Ecto neural progenitor cell (in vitro differentiated cells): ENCODE measurements at regions not wholly inside any gene's neighbourhood (a gene's known extent, or its start where the extent isn't known, plus 50 kb on each side); places are given as distances from the start of the nearest gene placed in this dataset.

Experiments
- DNase-seq: peaks from one replicate; pipeline ENCODE4 v3.0.0-alpha.2; 2018; ENCODE audit warnings: low spot score

- DNase-seq: no peak
These were observed 337.4 kb downstream of the LPIN1 start for GRCh38 chr2:12083713-12084419.

GRCh38 chr2:12087175-12087574 lies 340.7 kb downstream of the LPIN1 start:
- no peak for DNase-seq

GRCh38 chr2:12087671-12088380 lies 341.4 kb downstream of the LPIN1 start:
- DNase-seq: no peak

GRCh38 chr2:12089001-12089400 lies 342.6 kb downstream of the LPIN1 start:
- DNase-seq: no peak

- no peak for DNase-seq
These were observed 343.1 kb downstream of the LPIN1 start for GRCh38 chr2:12089496-12089895.

GRCh38 chr2:12090072-12090471 lies 343.6 kb downstream of the LPIN1 start:
- DNase-seq: no peak

GRCh38 chr2:12090590-12090989 lies 344.2 kb downstream of the LPIN1 start:
- DNase-seq: no peak

GRCh38 chr2:12091201-12091806 lies 344.9 kb downstream of the LPIN1 start:
- no peak for DNase-seq

GRCh38 chr2:12094134-12094533 lies 347.7 kb downstream of the LPIN1 start:
- DNase-seq: no peak

GRCh38 chr2:12096051-12096787 lies 349.8 kb downstream of the LPIN1 start:
- DNase-seq: peak; percentile 25

GRCh38 chr2:12096788-12097449 lies 350.5 kb downstream of the LPIN1 start:
- peak; percentile 1 for DNase-seq

GRCh38 chr2:12097859-12098258 lies 351.4 kb downstream of the LPIN1 start:
- DNase-seq: peak; percentile 10

GRCh38 chr2:12099374-12099773 lies 352.9 kb downstream of the LPIN1 start:
- DNase-seq: peak; percentile 18

GRCh38 chr2:12102679-12103078 lies 356.2 kb downstream of the LPIN1 start:
- no peak for DNase-seq

GRCh38 chr2:12105180-12105579 lies 358.7 kb downstream of the LPIN1 start:
- DNase-seq: no peak

- peak; percentile 0 for DNase-seq
These were observed 360.1 kb downstream of the LPIN1 start for GRCh38 chr2:12106440-12107080.

GRCh38 chr2:12107321-12107720 lies 360.9 kb downstream of the LPIN1 start:
- DNase-seq: no peak

GRCh38 chr2:12107939-12108338 lies 361.5 kb downstream of the LPIN1 start:
- DNase-seq: no peak

- DNase-seq: no peak
These were observed 363.1 kb downstream of the LPIN1 start for GRCh38 chr2:12109363-12110017.

GRCh38 chr2:12110074-12110473 lies 363.6 kb downstream of the LPIN1 start:
- no peak for DNase-seq

GRCh38 chr2:12110481-12110880 lies 364.0 kb downstream of the LPIN1 start:
- DNase-seq: no peak
